C4-2B (cell line): ENCODE measurements at regions not wholly inside any gene's neighbourhood (a gene's known extent, or its start where the extent isn't known, plus 50 kb on each side); places are given as distances from the start of the nearest gene placed in this dataset.

Experiments used
- CTCF ChIP-seq: fragments of 450-650 bp; conservative IDR thresholded peaks from 2 replicates; pipeline ENCODE4 v1.5.1; 2017; ENCODE audit warnings: mild to moderate bottlenecking
- ZFX ChIP-seq: fragments of 450-650 bp; IDR thresholded peaks from 2 replicates; pipeline ENCODE4 v1.6.1; 2017

GRCh38 chr11:116590844-116591570 lies 181.8 kb downstream of the BUD13 start:
- TF ChIP-seq CTCF (no peak), ZFX (no peak)
